ENCODE measurements at regions not wholly inside any gene's neighbourhood (a gene's known extent, or its start where the extent isn't known, plus 50 kb on each side); places are given as distances from the start of the nearest gene placed in this dataset.

DNA sequence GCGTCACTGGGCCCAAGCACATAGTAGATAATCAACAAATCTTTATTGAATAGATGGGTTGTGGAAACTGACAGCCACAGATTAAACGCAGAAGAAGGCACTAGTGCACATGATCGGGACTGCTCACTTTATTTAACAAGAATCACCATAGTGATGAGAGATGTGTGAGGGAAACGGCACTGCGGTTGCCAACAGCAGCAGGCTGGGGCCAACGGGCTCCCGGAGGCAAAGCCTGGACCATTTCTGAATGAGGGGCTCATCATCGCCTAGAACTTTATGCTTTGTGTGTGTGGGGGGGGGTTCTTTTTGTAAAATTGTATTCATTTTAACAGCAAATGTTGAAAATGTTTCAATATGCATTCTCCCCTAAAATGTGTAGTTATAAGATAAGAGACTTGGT is 61.9 kb upstream of the RUFY1 start:
- Histone ChIP-seq H3K36me3 (ENCODE audit: insufficient read depth in 1 of 2, low read depth in 1 of 2) (no peaks in the 10 kb centered on the region), H3K27me3 (ENCODE audit: insufficient read depth in 3 of 3, low read length in 2 of 3) (peaks cover 0 to 11% (median 0%) of the 10 kb centered on the region in 3 donors), H3K4me1 (no peaks in the 10 kb centered on the region), H3K27ac (no peak overlapping the region), H3K4me3 (no peak overlapping the region), H3K9me3 (no peaks in the 10 kb centered on the region)
- 43 to 53% (median 52%) methylated on average over 8 of the region's 8 CpGs for WGBS, 3 donors
- DNase-seq (no peak), ATAC-seq (no peak)
- TF ChIP-seq, protein P1, sequence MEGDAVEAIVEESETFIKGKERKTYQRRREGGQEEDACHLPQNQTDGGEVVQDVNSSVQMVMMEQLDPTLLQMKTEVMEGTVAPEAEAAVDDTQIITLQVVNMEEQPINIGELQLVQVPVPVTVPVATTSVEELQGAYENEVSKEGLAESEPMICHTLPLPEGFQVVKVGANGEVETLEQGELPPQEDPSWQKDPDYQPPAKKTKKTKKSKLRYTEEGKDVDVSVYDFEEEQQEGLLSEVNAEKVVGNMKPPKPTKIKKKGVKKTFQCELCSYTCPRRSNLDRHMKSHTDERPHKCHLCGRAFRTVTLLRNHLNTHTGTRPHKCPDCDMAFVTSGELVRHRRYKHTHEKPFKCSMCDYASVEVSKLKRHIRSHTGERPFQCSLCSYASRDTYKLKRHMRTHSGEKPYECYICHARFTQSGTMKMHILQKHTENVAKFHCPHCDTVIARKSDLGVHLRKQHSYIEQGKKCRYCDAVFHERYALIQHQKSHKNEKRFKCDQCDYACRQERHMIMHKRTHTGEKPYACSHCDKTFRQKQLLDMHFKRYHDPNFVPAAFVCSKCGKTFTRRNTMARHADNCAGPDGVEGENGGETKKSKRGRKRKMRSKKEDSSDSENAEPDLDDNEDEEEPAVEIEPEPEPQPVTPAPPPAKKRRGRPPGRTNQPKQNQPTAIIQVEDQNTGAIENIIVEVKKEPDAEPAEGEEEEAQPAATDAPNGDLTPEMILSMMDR (IDR thresholded peaks at IDR 0.05): no peak
- intact Hi-C loops (cut with DNase I): no loop called here

DNA sequence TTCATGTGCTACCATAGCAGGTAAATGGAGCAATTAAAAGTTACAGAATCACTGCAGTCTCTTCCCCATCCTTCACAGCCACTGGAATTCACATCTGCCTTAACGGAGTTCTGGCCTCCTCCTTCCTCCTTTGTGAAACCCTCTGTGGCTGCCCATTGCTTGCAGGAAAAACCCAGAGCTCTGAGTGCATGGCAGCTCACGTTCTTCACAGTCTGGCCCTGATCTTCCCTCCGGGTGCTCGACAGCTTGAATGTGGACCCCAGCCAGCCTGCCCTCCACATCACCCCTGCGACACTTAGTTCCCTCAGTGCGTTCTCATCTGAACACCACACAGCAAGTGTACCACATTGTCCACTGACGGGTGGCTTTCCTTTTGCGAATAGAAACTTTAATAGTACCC is 63.2 kb upstream of the RUFY1 start:
- peaks cover 0 to 11% (median 0%) of the 10 kb centered on the region in 3 donors for H3K27me3 ChIP-seq (ENCODE audit: insufficient read depth in 3 of 3, low read length in 2 of 3)
- no peak overlapping the region for H3K4me3 ChIP-seq
- H3K36me3 ChIP-seq (ENCODE audit: insufficient read depth in 1 of 2, low read depth in 1 of 2): no peaks in the 10 kb centered on the region
- intact Hi-C loops (cut with DNase I): no loop called here
- H3K4me1 ChIP-seq: no peaks in the 10 kb centered on the region
- H3K9me3 ChIP-seq: no peaks in the 10 kb centered on the region
- 46 to 71% (median 70%) methylated on average over 8 of the region's 8 CpGs for WGBS, 3 donors
- TF ChIP-seq, protein P1 (IDR thresholded peaks at IDR 0.05): no peak
- H3K27ac ChIP-seq: no peak overlapping the region
- ATAC-seq (no peak), DNase-seq (no peak)

DNA sequence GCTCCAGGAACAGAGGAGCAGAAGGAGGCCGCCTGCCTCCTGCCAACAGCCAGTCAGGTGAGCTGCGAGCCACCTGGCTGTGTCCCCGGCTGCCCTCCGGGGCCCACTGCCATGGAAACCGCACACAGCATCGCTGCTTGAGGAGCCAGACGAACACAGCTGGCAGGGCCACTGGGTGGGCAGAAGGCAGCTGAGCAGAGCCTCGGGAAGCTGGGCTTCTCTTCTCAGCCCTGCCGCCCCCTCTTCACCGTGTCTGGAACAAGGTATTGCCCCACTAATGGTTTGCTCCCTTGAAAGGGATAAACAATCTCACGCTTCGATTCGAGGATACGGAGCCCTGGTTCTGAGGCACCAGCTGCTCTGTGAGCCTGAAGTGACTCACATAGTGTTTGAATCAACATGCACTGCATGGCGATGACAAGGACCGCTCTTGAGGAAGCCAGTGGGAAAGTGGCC is 63.7 kb upstream of the RUFY1 start:
- H3K4me3 ChIP-seq: no peak overlapping the region
- WGBS, 3 donors: 36 to 41% (median 37%) methylated on average over 16 of the region's 16 CpGs
- H3K27me3 ChIP-seq (ENCODE audit: insufficient read depth in 3 of 3, low read length in 2 of 3): peaks cover 0 to 11% (median 0%) of the 10 kb centered on the region in 3 donors
- no peaks in the 10 kb centered on the region for H3K4me1 ChIP-seq
- intact Hi-C loops (cut with DNase I): no loop called here
- ATAC-seq: no peak
- H3K9me3 ChIP-seq: no peaks in the 10 kb centered on the region
- TF ChIP-seq, protein P1 (IDR thresholded peaks at IDR 0.05): no peak
- H3K27ac ChIP-seq: no peak overlapping the region
- no peak for DNase-seq
- H3K36me3 ChIP-seq (ENCODE audit: insufficient read depth in 1 of 2, low read depth in 1 of 2): no peaks in the 10 kb centered on the region

DNA sequence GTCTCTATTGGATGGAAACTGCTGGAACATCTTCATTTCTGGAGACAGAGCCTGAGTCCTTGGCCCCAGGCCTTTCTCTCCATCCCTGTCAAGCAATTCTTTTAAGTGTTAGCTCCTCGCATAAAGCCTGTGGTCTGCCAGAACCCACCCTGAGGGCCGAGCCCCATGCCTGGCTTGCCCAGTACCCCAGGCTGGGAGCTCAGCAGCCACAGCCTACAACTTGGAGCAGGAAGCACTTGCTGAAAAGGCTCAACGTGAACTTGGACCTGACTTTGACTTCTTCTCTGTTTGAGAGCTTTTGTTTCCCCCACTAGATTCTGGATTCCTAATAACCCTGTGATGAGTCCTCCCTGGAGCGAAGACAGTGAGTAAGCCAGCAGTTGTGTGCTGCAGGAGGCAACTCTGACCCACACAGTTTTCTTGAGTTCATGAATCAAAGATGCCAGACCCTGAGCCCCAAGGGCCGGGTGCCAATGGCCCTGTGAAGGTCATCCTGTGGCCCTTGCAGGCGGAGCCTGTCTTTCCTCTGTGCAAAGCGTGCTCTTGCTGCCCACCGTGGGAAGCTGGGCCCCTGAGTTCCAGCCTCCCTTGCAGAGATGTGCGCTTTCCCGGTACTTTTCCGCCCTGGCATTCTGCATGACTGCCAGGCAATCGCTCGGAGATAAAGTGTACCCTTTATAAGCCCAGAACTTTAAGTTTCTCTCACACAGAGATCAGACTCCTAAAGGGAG is 64.3 kb upstream of the RUFY1 start:
- no peak overlapping the region for H3K27ac ChIP-seq
- 49 to 56% (median 51%) methylated on average over 13 of the region's 13 CpGs for WGBS, 3 donors
- no peak overlapping the region for H3K4me3 ChIP-seq
- no peak for ATAC-seq
- H3K4me1 ChIP-seq: no peaks in the 10 kb centered on the region
- TF ChIP-seq, protein P1 (IDR thresholded peaks at IDR 0.05): no peak
- DNase-seq: no peak
- H3K36me3 ChIP-seq (ENCODE audit: insufficient read depth in 1 of 2, low read depth in 1 of 2): no peaks in the 10 kb centered on the region
- intact Hi-C loops (cut with DNase I): no loop called here
- H3K27me3 ChIP-seq (ENCODE audit: insufficient read depth in 3 of 3, low read length in 2 of 3): peaks cover 0 to 11% (median 0%) of the 10 kb centered on the region in 3 donors
- H3K9me3 ChIP-seq: peaks cover under 1% of the 10 kb centered on the region

DNA sequence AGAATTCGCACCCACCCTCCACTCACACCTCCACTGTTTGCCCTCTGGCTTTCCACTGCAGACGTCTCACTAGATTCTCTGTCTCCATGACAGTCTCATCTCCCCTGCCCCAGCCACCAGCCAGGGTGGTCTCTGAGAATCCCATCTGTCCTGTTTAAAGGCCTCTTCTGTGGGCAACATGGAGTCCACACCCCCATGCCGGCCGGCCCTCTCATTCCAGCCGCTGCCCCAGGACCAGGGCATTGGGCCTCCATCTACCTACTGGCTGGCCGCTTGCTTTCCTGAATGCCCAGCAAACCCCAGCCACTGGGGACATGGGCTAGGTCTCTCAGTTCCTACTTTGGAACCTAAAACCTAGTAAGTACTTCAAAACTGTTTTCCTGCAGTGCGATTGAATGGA is 65.6 kb upstream of the RUFY1 start:
- H3K27me3 ChIP-seq (ENCODE audit: insufficient read depth in 3 of 3, low read length in 2 of 3): peaks cover 0 to 11% (median 0%) of the 10 kb centered on the region in 3 donors
- no peak overlapping the region for H3K27ac ChIP-seq
- H3K36me3 ChIP-seq (ENCODE audit: insufficient read depth in 1 of 2, low read depth in 1 of 2): no peaks in the 10 kb centered on the region
- H3K4me1 ChIP-seq: no peaks in the 10 kb centered on the region
- no peak for DNase-seq
- ATAC-seq: no peak
- H3K4me3 ChIP-seq: no peak overlapping the region
- 90 to 92% (median 91%) methylated on average over 7 of the region's 7 CpGs for whole genome bisulfite sequencing, 3 donors
- TF ChIP-seq, protein P1 (IDR thresholded peaks at IDR 0.05): no peak
- intact Hi-C loops (cut with DNase I): no loop called here
- H3K9me3 ChIP-seq: peaks cover 3% of the 10 kb centered on the region
